Stimulated activated CD8-positive, alpha-beta memory T cell treated with anti-CD3 and anti-CD28 coated beads, Interleukin-4, amount 100 ng/mL, for 48 hours (primary cell): ENCODE measurements at regions not wholly inside any gene's neighbourhood (a gene's known extent, or its start where the extent isn't known, plus 50 kb on each side); places are given as distances from the start of the nearest gene placed in this dataset.
"Not testable (repeated sequence)": the region's sequence is repeated elsewhere in the genome, so short reads cannot be mapped to it uniquely, and the experiment has no call there.

ENCODE experiments used
- DNase-seq: peaks from one replicate; pipeline ENCODE4 v3.0.0-alpha.2; 2020

DNA sequence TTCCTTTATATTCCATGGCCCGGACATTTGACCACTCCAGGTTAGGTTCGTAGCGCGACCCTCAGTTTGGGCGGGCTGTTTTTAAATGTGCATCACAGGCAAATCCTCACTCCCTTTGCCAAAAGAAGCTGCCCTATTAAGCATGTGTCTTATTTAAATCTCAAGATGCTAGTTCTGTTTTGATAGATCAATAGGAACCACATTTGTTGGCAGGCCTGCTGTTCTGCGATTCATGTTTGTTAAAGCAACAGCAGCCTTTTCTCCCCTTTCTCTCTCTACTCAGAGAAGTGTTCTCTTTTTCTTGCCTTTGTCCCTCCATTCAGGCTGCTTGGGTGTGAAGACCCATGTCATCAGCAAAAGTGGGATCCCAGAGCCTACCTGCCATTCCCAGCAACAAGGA lies 212.0 kb upstream of the SSTR4 start:
- DNase-seq: no peak

DNA sequence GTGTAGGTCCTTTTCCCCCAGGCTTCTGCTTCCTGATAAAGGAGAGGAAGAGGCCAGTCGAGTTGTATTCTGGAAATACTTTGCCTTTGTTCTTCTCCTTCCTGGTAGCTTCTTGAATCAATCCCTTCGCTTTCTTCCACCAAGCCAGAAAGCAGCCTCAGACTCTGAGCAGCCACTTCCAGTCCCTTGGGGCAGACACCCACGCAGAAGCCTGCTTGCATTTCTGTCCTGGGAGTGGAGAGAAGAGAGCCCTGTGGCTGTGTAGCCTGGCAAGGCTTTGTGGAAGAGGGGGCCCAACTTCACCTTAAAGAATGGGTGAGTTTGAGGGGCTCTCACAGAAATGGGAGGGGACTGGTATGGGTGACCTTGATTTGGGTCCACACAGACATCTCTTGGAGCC lies 211.0 kb upstream of the SSTR4 start:
- DNase-seq: no peak

- no peak for DNase-seq
These were observed 210.0 kb upstream of the SSTR4 start for GRCh38 chr20:22825076-22825475.

DNA sequence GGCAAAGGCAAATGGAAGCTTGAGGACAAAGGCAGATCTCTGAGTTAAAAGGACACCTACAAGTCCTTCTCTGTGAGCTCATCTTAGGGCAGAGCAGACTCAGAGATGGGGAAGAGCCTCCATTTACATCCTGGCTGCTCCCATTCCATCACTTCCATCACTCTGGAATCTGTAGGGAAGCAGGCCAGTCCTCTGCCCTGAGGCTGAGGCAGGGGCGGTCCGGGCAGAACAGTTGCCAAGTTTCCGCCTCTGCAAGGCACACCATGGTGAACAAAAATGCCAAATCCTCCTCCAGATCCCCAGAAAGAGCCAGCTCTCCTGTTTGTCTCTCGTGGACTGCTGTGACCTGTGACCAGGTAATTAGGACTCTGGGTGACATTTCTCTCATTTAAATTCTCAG lies 209.6 kb upstream of the SSTR4 start:
- DNase-seq: no peak

- DNase-seq: no peak
These were observed 208.5 kb upstream of the SSTR4 start for GRCh38 chr20:22826306-22827230.

DNA sequence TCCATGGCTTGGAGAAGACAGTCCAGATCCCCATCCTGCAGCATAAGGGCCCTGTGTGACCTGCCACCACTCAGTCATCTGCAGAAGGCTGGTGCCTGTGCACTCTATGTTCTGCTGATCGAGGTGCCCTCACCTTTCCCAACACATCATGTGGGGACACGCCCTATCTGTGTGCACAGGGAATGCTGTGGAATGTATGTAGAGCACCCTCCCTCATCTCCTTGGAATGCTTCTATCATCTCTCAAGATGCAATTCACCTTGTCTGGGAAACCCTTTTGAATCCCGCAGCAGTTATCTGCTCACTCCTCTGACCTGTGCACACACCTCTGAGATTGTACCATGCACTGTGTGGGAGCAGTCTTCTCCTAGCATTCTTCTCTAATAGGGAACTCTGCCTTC lies 207.2 kb upstream of the SSTR4 start:
- DNase-seq: no peak

- DNase-seq: no peak
These were observed 205.8 kb upstream of the SSTR4 start for GRCh38 chr20:22829356-22829755.

DNA sequence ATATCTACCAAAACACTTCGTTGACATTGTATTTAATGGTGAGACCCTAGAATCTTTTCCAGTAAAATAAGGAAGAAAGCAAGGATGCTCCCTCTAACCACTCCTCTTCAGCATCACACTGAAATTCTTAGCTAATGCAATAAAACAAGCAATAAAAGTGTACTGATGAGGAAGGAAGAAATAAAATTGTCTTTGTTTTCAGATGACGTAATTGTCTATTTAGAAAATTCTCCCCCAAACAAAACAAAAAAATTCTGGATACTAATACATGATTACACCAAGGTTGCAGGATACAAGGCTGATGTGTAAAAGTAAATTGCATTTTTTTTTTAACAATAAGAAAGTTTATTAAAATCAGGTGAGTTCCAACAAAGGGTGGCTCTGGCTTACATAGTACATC lies 205.0 kb upstream of the SSTR4 start:
- DNase-seq: no peak

DNA sequence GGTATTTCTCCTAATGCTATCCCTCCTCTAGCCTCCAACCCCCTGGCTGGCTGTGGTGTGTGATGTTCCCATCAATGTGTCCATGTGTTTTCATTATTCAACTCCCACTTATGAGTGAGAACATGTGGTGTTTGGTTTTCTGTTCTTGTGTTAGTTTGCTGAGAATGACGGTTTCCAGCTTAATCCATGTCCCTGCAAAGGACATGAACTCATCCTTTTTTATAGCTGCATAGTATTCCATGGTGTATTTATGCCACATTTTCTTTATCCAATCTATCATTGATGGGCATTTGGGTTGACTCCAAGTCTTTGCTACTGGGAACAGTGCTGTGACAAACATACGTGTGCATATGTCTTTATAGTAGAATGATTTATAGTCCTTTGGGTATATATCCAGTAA lies 204.4 kb upstream of the SSTR4 start:
- not testable (repeated sequence) for DNase-seq

GRCh38 chr20:22833851-22834250 lies 201.3 kb upstream of the SSTR4 start:
- no peak for DNase-seq

DNA sequence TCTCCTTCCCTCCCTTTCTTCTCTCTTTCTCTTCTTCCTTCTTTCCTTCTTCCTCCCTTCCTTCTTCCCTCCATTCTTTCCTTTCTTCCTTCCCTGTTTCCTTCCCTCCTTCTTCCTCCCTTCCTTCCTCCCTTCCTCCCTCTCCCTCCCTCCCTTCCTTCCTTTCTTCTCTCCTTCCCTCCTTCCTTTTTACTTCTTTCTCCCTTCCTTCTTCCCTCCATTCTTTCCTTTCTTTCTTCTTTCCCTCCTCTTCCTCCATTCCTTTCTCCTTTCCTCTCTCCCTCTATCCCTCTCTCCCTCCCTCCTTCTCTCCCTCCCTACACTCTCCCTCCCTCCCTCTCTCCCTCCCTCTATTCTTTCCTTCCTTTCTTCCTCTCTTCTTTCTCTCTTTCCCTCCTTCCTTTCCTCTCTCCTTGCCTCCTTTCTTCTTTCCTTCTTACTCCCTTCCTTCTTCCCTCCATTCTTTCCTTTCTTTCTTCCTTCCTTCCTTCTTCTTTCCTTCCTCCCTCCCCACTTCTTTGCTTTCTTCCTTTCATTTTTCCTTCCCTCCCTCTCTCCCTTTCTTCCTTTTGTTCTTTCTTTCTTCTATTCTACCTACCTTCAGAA lies 200.4 kb upstream of the SSTR4 start:
- no peak for DNase-seq

- DNase-seq: no peak
These were observed 198.9 kb upstream of the SSTR4 start for GRCh38 chr20:22836211-22836610.

- no peak for DNase-seq
These were observed 198.2 kb upstream of the SSTR4 start for GRCh38 chr20:22836877-22837276.

- DNase-seq: no peak
These were observed 197.1 kb upstream of the SSTR4 start for GRCh38 chr20:22838001-22838400.

DNA sequence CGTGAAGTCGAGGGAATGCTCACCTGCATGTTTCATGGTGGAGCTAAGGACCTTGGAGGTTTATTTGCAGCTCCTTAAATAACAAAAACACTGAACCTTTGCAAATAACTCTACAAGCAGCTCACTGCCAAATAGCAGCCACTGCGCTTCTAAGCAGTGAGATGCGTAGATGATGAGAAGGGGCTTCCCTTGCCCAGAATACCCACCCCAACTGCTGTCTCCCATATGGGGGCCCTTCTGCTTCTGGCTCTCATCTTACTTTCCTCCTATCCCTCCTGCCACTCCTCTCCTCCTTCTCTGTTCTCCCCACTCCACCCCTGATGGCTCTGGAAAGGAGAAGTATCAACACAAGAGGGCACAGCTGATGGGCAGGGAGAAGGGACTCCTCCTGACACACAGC lies 193.3 kb upstream of the SSTR4 start:
- DNase-seq: no peak

DNA sequence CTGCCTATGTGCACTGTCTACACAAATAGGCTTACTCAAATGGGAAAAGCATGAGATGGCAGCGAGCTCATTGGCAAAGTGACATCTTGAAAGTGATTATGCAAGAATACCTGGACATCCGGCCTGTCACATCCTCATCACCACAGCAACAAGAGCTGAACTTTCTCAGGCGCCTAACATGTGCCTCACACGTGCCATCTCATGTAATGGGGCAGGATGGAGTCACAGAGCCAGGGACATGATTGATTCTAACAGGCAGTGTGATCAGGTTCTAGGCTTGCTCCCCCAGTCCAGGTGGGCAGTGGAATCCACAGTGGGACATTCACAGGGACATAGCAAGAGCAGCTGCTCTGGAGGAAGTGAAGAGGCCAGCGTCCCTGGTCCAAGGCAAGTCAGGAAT lies 192.3 kb upstream of the SSTR4 start:
- no peak for DNase-seq

DNA sequence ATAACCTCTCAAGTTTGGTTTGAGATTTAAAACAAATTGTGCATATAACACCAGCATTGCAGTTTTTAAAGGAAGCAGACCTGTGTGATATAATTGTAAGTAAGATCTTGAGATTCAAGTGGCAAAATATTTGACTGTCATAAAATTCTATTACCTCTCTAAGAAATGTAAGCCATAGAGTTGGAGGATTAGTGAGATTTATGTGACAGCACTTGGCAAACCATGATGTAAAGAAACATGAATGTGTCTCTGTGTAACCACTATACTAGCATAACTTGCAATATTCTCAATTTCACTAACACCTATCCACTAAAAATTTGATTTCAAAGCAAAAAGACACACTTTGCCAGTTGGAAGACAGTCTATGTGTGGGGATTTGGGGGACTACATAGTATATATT lies 190.2 kb upstream of the SSTR4 start:
- DNase-seq: no peak

- no peak for DNase-seq
These were observed 188.2 kb upstream of the SSTR4 start for GRCh38 chr20:22846863-22847262.

DNA sequence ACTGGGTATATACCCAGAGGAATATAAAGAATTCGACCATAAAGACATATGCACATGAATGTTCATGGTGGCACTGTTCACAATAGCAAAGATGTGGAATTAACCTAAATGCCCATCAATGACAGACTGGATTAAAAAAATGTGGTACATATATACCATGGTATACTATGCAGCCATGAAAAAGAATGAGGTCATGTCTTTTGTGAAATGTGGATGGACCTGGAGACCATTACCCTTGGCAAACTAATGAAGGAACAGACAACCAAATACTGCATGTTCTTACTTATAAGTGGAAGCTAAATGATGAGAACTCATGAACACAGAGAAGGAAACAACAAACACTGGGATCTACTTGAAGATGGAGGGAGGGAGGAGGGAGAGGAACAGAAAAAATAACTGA lies 186.7 kb upstream of the SSTR4 start:
- DNase-seq: no peak

DNA sequence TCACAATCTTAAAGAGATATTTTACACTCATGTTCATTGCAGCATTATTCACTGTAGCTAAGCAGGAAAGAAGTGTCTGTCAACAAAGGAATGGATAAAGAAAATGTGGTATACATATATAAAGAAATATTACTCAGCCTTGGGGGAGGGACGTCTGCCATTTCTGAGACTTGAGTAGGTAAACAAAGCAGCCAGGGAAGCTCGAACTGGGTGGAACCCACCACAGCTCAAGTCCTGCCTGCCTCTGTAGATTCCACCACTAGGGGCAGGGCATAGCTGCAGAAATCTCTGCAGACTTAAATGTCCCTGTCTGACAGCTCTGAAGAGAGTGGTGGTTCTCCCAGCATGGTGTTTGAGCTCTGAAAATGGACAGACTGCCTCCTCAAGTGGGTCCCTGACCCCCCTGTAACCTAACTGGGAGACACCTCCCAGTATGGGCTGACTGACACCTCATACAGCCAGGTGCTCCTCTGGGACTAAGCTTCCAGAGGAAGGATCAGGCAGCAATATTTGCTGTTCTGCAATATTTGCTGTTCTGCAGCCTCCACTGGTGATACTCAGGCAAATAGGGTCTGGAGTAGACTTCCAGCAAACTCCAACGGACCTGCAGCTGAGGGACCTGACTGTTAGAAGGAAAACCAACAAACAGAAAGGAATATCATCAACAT lies 183.3 kb upstream of the SSTR4 start:
- not testable (repeated sequence) for DNase-seq

- no peak for DNase-seq
These were observed 173.7 kb upstream of the SSTR4 start for GRCh38 chr20:22861231-22861980.

DNA sequence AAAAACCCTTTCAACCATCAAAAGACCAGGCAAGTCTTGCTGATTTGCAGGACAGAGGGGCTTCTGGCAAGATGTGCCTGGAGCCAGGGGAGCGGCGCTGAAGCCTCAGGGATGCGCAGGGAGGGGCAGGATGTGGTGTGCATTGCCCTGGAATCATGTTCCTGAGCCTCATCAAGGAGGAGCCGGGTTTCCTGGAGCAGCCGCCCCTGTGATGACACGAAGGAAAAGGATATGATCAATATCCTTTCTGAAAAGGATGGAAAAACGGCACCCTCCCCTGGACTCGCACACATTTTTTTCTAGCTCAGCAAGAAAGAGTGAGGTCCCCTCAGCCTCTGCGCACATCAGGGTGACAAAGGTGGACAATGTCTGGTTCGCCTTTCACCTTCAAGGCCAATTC lies 173.1 kb upstream of the SSTR4 start:
- DNase-seq: no peak

- no peak for DNase-seq
These were observed 172.4 kb upstream of the SSTR4 start for GRCh38 chr20:22862671-22863230.
